ENCODE measurements at regions not wholly inside any gene's neighbourhood (a gene's known extent, or its start where the extent isn't known, plus 50 kb on each side); places are given as distances from the start of the nearest gene placed in this dataset.

- no peak overlapping the region for H3K4me3 ChIP-seq (ENCODE audit: low read length)
- no peak for TF ChIP-seq CTCF (conservative IDR thresholded peaks at IDR 0.05; ENCODE audit: low read depth, low read length)
- DNase-seq (ENCODE audit: low read depth): no peak
Measured at GRCh38 chr5:88951457-88951856, 68.5 kb upstream of the MEF2C start.

GRCh38 chr5:88948746-88949600, 66.0 kb upstream of the MEF2C start:
- H3K4me3 ChIP-seq (ENCODE audit: low read length): no peak overlapping the region
- TF ChIP-seq CTCF (conservative IDR thresholded peaks at IDR 0.05; ENCODE audit: low read depth, low read length): no peak
- no peak for DNase-seq (ENCODE audit: low read depth)

- H3K4me3 ChIP-seq (ENCODE audit: low read length): no peak overlapping the region
- no peak for DNase-seq (ENCODE audit: low read depth)
- no peak for TF ChIP-seq CTCF (conservative IDR thresholded peaks at IDR 0.05; ENCODE audit: low read depth, low read length)
Measured at GRCh38 chr5:88944751-88945531, 62.0 kb upstream of the MEF2C start.

DNA sequence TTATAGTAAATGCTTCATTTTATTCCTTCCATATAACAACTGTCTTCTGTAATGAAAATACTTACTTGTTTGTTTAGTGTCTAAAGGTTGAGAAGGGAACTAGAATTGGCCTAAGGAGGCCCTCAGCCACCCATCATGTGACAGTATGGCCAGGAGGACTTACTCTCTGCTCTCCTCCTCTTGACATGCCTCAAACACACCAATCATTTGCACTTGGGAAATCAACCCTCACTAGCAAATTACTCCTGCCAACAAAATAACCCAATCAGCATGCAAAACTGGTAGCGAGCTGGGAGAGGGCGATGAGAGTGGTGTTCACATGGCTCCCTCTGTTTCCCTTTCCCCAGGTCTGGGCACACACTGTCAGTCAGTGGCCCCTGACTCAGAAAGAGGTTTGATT, 58.6 kb upstream of the MEF2C start:
- no peak for DNase-seq (ENCODE audit: low read depth)
- TF ChIP-seq CTCF (conservative IDR thresholded peaks at IDR 0.05; ENCODE audit: low read depth, low read length): no peak
- no peak overlapping the region for H3K4me3 ChIP-seq (ENCODE audit: low read length)

GRCh38 chr5:88940713-88941112, 57.7 kb upstream of the MEF2C start:
- no peak overlapping the region for H3K4me3 ChIP-seq (ENCODE audit: low read length)
- TF ChIP-seq CTCF (conservative IDR thresholded peaks at IDR 0.05; ENCODE audit: low read depth, low read length): no peak
- DNase-seq (ENCODE audit: low read depth): no peak

- no peak overlapping the region for H3K4me3 ChIP-seq (ENCODE audit: low read length)
- no peak for TF ChIP-seq CTCF (conservative IDR thresholded peaks at IDR 0.05; ENCODE audit: low read depth, low read length)
- no peak for DNase-seq (ENCODE audit: low read depth)
Measured at GRCh38 chr5:88939300-88939699, 56.3 kb upstream of the MEF2C start.

Data from retinal pigment epithelial cell (primary cell).